SH-SY5Y (cell line): ENCODE measurements at regions not wholly inside any gene's neighbourhood (a gene's known extent, or its start where the extent isn't known, plus 50 kb on each side); places are given as distances from the start of the nearest gene placed in this dataset.

ENCODE experiments used
- GATA2 ChIP-seq: IDR thresholded peaks from 2 replicates; pipeline ENCODE4 v1.6.1; 2011; ENCODE audit warnings: mild to moderate bottlenecking, low read depth, low read length
- GATA3 ChIP-seq: IDR thresholded peaks from 2 replicates; pipeline ENCODE4 v1.6.1; 2011; ENCODE audit warnings: low read depth, mild to moderate bottlenecking, low read length, moderate library complexity

DNA sequence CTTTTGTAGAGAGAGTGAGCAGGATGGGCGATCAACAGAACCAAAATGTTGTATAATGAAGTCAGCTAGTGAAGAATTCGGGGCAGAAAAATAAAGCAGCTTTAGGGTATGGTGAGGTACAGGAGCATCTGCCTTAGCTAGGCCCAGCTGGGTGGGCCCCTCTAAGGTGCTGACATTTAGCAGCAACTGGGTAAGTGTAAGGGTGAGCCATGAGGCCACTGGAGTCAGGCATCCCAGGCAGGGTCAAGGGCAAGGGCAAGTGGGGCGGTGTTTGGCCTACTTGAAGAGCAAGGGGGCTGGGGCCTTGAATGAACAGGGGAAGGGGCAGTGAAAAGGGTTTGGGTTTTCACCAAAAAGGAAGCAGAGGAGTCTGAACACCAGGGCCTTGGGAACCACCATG is 583.6 kb downstream of the BCL11B start:
- TF ChIP-seq GATA2, result no peak
- no peak for TF ChIP-seq GATA3

DNA sequence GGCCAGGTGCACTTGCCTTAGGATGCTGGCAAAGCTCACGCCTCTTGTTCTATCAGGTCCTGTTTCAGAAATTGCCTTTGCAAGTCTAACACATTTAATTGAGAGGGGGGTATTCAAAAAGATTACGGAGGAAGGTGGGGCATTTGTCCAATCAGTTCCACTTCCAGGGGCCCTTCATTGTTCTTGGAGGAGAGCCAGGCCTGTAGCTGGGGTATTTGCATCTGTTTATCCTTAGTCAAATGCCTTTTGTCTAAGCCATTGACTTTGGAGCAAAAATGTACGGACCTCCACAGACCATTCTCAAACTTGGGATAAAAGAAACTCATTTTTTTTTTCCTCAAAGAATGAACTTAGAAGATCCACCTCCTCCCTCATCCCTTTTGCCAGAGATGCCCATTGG is 582.0 kb downstream of the BCL11B start:
- TF ChIP-seq GATA2 (no peak), GATA3 (no peak)

DNA sequence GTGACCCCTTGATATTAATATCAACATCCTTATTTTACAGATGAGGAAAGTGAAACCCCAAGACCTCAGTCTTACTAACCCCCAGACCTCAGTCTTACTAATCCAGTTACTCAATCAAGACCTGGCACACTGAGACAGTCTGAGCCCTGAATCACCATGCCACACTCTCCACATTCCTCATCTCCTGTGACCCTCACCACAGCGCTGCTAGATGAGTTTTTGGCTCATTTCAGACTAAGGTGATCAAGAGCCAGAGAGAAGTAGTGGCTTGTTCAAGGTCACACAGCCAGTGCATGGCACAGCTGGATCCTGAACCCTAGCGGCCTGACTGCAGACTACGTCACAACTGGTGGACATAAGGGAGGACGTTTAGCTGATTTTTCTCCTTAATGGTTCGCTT is 579.2 kb downstream of the BCL11B start:
- no peak for TF ChIP-seq GATA2
- TF ChIP-seq GATA3, result no peak

DNA sequence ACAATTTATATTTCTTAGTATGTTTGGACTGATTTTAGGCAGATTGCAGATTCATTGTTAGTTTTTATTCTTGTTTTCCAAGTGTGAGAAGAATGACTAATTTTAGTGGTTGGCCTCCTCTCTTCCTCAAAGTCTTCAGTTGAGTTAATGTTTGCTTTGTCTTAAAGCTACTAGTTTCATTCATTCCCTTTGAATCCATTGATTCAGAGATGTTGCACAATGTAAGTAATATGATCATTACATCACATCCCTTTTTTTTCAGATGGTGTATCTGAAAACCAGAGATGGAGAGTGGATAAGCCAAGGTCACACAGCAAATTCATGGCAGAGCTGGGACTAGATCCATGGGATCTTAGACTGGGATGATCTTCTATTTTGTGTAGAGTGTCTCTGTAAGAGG is 577.5 kb downstream of the BCL11B start:
- TF ChIP-seq GATA3 (no peak), GATA2 (no peak)

DNA sequence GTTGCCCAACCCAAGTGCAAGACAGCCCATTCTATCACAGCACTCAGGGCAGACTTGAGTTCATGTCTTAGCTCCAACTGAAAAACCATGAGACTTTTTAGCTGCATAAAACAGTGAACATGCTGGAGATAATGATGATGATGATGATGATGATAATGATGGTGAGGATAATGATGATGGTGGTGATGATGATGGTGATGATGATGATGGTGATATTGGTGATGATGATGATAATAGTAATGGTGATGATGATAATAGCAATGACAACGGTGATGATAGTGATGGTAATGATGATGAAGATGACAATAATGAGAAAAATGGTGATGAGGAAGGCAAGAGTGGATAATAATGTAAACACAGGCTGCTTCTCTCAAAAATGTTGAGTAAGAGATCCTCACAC is 576.2 kb downstream of the BCL11B start:
- TF ChIP-seq GATA3 (no peak), GATA2 (no peak)

DNA sequence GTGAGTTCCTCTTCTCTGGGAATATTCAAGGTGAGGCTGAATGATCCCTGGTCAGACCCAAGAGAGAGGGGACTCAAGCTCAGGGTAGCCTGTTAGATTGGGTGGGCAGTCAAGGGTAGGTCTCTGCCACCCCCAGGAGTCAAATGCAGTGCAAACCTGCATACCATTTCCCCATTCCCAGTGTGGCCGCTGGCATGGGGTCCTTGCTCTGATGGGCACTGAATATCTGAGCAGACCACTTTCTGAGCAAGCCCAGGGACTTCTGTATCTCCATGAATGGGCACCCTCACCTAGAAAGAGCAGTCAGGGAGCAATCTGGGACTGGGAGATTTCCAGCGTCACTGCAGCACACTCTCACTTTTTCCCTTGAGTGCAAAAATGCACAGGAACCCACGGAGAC is 573.7 kb downstream of the BCL11B start:
- TF ChIP-seq GATA3 (no peak), GATA2 (no peak)

DNA sequence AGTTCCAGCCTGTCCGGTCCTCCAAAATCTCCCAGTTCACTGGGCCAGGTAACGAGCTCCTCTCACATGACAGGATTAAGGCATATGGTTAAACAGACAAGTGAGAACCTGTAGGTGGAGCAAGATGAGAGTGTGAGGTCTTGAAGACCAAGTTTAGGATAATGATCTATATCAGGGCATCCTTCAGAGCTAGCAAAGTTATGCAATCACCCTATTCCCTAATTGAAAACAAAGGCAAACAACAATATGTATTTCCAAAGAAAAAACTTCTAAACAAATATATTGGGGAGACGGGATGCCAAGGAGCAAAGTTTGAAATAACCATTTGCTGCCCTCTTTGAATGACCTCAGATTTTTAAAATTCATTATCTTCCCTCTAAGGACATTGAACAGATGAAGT is 571.2 kb downstream of the BCL11B start:
- no peak for TF ChIP-seq GATA3
- no peak for TF ChIP-seq GATA2

DNA sequence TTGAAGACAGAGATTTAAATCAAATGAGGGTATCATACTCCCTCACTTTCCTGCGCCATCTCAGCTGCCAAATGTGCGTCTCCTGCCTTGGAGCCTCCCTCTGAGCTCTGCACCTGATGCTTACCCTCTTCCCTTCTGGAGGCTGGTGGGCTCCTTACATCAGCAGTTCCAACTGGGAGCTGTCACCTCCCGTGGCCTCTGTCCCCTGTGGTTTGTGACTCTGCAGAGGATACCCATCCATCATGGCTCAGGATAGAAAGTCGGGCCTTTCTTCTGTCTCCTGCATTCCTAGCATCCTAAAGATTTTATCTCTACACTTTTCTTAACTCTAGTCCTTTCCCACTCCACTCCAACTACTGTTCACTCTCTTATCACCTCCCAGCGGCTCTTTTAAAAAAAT is 570.6 kb downstream of the BCL11B start:
- TF ChIP-seq GATA2 (no peak), GATA3 (no peak)

DNA sequence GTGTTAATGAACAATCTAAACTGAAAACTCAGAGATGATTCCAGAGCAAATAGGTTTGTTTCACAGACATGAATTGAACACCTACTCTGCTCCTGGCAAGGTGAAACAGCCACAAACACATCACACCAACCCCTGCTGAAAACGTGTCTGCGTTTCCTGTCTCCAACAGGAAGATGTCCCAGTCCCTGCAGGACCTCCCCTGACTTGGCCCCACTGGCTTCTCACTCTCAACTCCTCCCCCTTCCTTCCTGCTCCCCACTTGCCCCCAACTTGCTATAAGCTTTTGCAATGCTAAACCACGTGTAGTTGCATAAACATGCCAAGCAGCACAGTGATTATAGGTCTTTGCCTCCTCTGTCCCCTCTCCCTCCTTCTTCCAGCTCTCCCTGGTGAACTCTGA is 567.6 kb downstream of the BCL11B start:
- TF ChIP-seq GATA3, result no peak
- no peak for TF ChIP-seq GATA2

DNA sequence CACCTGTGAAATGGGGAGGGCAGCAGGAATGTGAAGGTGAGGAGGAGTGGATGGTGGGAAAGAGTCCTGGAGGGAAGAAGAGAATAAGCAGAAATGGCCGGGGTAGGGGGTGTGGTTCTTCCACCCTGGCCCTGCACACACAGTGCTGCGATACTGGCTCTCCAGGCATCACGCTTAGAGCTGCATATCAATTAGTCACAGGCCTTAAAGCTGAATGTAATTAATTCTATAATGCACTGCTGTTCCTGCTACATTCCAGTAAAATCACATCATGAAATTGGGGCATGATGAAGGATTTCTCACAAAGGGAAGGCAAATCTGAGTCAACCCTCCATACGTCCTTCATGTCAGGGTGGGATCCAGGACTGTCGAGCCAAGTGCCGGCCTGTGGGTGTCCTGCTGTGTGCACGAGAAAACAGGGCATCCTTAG is 566.1 kb downstream of the BCL11B start:
- TF ChIP-seq GATA2 (no peak), GATA3 (no peak)

DNA sequence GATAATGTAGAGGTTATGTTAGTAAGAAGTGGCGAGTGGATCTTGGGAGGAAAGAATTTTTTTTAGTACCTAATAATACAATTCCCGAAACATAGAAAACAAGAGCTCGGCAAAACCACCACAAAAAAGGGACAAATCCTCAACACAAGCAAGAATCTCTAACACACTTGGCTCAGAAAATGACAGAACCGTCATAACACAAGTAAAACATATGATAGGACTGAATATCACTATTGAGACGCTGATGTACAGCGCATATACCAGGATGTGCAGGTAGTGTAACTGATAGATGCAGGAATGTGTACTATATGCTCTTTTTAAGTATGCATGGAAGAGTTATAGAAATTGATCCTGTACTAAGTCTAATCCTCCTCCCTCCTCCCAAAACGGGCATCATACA is 564.5 kb downstream of the BCL11B start:
- TF ChIP-seq GATA2 (no peak), GATA3 (no peak)

DNA sequence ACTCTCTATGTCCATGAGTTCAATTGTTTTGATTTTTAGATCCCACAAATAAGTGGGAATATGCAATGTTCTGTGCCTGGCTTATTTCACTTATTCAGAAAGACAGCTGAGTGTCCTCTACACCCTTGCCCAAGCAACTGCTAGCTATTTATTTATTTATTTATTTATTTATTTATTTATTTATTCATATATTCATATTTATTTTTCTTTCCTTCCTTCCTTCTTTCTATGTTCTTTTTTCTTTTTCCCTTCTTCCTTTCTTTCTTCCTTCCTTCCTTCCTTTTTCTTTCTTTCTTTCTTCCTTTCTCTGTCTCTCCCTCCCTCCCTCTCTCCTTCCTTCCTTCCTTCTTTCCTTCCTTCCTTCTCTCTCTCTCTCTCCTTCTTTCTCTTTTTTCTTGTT is 563.4 kb downstream of the BCL11B start:
- TF ChIP-seq GATA3 (no peak), GATA2 (no peak)

DNA sequence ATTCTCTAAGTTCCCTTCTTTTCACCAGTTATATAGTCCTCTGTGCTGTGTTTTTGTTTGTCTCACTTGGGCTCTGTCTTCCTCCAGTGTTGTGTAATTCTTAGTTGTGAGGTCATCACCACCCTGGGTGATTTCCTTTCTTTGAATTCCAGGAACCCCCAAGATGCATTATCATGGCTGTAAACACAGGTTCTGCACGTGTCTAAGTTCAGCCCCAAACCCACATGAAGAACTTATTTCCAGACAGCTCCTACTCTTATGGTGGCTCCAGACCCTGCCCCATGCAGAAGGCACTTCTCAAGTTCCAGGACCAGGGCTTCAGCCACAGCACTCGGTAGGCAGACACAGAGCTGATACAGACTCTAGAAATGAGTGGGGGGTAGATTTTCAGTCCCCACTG is 560.5 kb downstream of the BCL11B start:
- TF ChIP-seq GATA2 (no peak), GATA3 (no peak)

DNA sequence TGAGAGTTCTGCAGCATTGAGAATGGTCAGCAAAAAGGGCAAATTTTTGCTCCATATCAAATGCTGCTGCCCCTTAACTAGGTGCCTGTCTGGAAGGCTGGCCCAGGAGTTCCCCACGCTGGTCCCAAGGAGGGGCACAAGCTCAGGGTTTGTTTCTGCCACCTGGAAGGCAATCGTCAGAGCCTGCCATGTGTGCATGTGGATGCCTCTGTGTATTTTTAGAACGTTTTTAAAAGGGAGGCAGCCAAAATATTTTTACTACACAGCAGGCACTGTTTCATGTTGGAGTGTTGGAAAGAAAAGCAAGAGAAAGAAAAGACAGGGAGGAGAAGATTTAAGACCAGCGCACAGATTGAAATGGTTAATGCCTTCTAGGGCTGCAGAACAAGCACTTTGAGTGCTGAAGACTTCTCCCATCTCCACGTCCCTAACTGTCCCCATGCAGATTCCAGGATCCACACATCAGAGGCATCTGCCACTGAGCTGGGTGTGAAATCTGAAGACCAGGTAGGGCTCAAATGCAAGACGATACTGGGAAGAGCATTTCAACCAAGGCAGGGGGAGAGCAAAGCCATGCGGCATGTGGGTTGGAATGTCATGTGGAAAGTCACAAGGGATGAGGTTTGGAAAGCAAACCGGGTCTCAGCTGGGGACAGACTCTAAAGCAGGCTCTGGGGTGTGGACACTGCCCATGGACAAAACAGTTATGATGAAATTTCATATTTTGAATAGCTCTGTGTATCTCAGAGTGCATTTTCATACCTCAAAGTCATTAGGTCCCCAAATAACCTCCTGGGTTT is 557.2 kb downstream of the BCL11B start:
- TF ChIP-seq GATA2, result no peak
- no peak for TF ChIP-seq GATA3

DNA sequence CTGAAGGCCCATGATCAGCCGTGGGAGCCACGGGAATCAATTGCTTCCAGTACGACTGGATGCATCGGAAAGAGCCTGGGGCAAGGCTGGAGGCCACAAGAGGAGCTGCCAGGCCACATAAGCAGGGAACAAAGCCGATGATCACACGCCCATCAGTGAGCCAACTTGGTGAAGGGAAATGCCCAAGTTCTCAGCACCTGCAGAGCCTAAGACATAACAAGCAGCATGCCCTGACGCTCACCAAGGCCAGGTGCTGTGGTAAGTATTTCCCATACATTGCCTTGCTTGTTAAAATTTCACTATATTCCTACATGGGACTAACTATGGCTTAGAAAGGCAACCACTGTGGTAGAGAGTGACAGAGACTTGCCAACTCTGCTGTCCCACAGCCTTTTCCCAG is 555.9 kb downstream of the BCL11B start:
- TF ChIP-seq GATA2, result no peak
- TF ChIP-seq GATA3, result no peak

DNA sequence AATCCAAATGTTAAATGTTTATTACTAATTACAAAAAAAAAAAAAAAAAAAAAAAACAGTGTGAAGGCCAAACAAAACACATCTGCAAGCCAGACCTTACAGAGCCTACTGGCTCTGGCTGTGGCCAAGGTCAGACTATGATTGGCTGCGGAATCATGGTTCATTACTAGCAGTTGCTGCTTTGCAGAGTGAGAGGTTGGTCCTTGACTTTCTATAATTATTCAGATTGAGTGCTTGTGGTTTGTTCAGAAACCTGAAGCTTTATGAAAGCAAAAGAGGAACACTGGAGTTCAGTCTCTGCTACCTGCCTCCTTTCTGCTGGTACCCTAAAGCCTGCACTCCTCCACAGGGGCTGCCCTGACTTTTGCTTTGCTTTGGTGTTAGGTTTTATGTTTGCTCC is 550.9 kb downstream of the BCL11B start:
- no peak for TF ChIP-seq GATA2
- no peak for TF ChIP-seq GATA3
